ENCODE measurements at regions not wholly inside any gene's neighbourhood (a gene's known extent, or its start where the extent isn't known, plus 50 kb on each side); places are given as distances from the start of the nearest gene placed in this dataset.

DNA sequence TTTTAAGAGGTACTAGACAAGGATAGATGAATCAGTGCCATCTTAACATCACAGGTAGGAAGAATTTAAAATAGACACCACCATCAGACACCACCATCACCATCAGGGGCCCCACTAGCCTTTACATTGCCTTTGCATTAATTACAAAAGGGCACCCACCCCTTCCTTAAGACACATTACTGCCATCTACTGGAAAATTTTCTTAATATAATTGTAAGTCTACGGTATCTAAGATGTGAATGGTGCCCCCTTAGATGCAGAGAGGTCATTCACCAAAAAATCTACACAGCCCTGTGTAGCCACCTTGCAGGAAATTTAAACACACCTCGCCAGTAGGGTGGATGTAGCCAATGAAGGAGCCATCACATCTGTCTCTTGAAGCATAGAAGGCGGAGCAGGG, 184.1 kb downstream of the MID1IP1 start:
- TF ChIP-seq, protein P1, sequence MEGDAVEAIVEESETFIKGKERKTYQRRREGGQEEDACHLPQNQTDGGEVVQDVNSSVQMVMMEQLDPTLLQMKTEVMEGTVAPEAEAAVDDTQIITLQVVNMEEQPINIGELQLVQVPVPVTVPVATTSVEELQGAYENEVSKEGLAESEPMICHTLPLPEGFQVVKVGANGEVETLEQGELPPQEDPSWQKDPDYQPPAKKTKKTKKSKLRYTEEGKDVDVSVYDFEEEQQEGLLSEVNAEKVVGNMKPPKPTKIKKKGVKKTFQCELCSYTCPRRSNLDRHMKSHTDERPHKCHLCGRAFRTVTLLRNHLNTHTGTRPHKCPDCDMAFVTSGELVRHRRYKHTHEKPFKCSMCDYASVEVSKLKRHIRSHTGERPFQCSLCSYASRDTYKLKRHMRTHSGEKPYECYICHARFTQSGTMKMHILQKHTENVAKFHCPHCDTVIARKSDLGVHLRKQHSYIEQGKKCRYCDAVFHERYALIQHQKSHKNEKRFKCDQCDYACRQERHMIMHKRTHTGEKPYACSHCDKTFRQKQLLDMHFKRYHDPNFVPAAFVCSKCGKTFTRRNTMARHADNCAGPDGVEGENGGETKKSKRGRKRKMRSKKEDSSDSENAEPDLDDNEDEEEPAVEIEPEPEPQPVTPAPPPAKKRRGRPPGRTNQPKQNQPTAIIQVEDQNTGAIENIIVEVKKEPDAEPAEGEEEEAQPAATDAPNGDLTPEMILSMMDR (IDR thresholded peaks at IDR 0.05) = no peak
- DNase-seq (ENCODE audit: low spot score) = no peak
- ATAC-seq (ENCODE audit: low FRiP score) = no peak

- TF ChIP-seq, protein P1 (IDR thresholded peaks at IDR 0.05) = no peak
- no peak for ATAC-seq (ENCODE audit: low FRiP score)
- DNase-seq (ENCODE audit: low spot score) = no peak
These were observed 184.7 kb downstream of the MID1IP1 start for GRCh38 chrX:38985945-38986344.

DNA sequence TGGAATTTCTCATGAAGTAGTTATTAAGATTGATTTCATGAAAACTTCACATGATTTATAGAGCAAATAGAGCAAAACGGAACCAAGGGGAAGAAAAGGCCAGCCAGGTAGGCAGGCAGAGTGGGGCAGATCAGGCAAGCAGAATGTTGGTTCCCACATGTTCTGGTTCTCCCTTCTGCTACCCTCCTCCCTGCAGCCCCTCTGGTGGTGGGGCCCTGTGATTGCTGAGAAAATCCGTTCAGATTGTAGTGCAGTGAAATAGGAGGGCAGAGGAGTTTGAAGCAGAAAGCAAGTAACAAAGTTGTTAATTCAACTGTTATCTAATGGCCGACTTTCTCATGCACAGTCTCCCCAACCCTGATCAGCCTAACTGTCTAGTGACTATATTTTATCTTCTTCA, 185.3 kb downstream of the MID1IP1 start:
- no peak for DNase-seq (ENCODE audit: low spot score)
- no peak for ATAC-seq (ENCODE audit: low FRiP score)
- TF ChIP-seq, protein P1 (IDR thresholded peaks at IDR 0.05) = no peak

- TF ChIP-seq, protein P1 (IDR thresholded peaks at IDR 0.05) = no peak
- ATAC-seq (ENCODE audit: low FRiP score) (no peak), DNase-seq (ENCODE audit: low spot score) (no peak)
These were observed 186.0 kb downstream of the MID1IP1 start for GRCh38 chrX:38987198-38987651.

GRCh38 chrX:38988301-38988700, 187.0 kb downstream of the MID1IP1 start:
- TF ChIP-seq, protein P1 (IDR thresholded peaks at IDR 0.05) = no peak
- ATAC-seq (ENCODE audit: low FRiP score) (no peak), DNase-seq (ENCODE audit: low spot score) (no peak)

DNA sequence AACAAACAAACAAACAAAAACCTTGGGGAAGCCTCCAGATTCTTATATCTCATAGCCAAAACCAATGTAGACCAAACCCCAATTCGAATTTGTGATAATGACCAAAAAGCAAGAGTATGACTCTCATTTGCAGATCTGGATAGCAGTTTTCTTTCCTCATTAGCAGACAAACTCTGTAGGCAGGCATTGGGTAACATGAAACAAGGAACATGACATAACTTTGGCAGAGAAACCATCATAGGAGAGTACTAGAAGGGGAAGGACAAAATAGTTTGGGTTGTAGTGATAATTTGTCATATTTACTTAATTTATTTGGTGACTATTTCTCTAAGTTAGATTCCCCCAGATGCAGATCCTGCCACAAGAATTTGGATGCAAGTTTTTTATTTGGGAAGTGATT, 187.8 kb downstream of the MID1IP1 start:
- DNase-seq (ENCODE audit: low spot score) = no peak
- ATAC-seq (ENCODE audit: low FRiP score) = no peak
- TF ChIP-seq, protein P1 (IDR thresholded peaks at IDR 0.05) = no peak

DNA sequence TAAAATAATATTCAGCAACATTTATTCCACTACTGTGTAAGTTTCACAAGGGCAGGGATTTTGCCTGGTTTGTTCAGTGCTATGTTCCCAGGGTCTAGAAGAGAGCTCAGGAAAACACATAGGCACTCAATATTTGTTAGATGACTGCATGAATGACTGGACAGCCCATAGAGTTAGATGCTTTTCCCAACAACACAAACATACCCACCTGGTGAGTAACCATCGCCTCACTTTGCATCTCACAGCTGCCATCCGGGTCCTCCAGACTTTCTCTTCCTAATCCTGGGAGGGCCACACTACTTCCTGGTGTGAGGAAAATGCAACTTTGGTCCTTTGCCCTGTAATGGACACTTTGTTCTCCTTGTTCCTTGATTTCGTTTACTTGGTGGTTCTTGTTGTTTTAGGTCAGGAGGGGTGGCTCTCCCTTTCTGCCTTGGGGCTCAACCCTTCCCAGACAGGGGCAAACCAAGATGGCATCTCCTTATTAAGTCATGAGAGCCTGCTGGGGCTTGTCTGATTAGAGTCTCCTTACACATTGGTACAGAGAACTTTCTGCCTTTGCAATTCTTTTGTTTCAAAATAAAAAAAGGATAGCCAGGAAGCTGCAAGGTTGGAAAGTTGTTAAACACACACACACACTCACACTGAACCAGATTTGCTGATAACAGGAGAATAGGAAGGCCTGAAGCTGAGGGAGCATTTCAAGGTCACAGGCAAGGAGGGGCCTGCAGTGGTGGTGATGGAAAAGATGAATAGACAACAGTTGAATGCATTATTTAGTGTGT, 190.6 kb downstream of the MID1IP1 start:
- DNase-seq (ENCODE audit: low spot score) (no peak), ATAC-seq (ENCODE audit: low FRiP score) (no peak)
- TF ChIP-seq, protein P1 (IDR thresholded peaks at IDR 0.05) = no peak
